Raji (cell line): ENCODE measurements at regions not wholly inside any gene's neighbourhood (a gene's known extent, or its start where the extent isn't known, plus 50 kb on each side); places are given as distances from the start of the nearest gene placed in this dataset.

ENCODE experiments used
- POLR2A ChIP-seq: IDR thresholded peaks from 2 replicates; pipeline ENCODE4 v1.6.1; 2011; ENCODE audit warnings: low read depth, low read length, control low read depth; ENCODE audit not compliant: insufficient read depth

DNA sequence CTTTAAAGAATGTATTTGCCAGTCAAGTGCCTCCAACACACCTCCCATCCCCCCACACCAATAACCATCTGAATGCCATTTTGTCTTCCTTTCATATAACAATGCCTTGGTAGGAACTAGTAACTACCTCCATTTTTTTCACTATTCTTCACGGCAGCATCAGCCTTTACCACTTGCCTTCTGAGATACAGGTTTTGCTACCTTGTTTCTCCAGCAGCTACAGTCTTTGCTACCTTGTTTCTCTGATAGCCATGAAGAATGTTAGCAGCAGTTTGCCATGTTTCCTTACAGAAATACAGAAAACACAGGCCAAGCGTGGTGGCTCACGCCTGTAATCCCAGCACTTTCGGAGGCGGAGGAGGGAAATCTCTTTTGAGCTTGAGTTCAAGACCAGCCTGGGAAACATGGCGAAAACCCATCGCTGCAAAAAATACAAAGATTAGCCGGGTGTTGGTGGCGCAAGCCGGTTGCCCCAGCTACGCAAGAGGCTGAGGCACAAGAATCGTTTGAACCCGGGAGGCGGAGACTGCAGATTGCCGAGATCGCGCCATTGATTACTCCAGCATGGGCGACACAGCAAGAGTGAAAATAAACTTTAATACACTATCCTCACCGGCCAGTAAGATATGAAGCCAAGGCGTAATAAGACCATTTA is 100.9 kb downstream of the HFE start:
- TF ChIP-seq POLR2A = no peak

DNA sequence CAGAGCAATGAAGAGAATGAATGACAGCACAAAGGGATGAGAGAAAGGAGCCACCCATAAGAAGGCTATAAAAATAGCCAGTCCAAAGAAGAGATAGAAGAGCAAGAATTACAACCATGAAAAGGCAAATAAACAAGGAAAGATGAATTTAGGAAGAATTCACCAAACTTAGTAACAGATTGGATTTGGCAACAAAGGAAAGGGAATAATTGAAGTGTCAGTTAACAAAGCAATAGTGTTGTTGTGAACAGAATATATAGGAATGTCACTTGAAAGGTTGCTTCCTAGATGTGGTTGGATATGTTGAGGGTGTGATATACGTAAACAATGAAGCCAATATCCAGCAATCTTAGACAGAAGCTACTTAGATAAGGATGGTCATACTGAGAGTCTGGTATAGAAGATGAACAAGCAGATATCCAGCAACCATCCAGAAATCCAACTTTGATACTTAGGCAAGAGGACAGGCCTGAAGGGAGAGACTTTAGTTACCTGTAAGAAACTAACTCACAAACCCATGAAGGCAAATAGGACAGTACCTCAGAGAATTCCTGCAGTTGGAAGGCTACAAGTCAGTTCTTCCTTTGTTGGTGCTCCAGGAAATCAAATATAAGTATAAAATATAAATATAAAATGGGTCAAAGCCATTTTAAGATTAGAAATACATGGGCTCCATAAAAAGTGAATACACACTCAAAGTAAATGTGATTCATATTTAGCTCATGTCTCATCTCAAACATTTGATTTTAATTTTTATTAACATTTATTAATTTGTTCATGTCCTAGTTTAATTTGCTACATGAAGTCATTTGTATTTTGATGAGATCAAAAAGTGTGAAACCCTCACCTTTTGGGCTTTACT is 106.5 kb downstream of the HFE start:
- TF ChIP-seq POLR2A = no peak

DNA sequence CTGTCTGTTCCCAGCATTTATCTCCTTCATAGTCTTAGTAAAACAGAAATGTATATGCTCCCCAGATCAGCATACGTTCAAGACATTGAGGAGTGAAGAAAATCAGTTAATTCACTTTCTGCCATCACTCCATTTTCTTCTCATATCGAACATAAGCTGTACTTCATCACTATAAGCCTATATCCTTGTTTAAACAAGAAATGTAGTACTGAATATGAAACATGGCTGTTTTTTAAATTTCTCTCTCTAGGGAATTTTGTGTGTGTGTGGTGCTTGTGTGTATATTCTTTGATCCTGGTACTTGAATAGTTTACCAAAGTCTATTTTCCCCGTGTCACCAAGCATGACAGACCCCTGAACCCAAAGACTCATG is 107.1 kb downstream of the HFE start:
- TF ChIP-seq POLR2A = no peak

DNA sequence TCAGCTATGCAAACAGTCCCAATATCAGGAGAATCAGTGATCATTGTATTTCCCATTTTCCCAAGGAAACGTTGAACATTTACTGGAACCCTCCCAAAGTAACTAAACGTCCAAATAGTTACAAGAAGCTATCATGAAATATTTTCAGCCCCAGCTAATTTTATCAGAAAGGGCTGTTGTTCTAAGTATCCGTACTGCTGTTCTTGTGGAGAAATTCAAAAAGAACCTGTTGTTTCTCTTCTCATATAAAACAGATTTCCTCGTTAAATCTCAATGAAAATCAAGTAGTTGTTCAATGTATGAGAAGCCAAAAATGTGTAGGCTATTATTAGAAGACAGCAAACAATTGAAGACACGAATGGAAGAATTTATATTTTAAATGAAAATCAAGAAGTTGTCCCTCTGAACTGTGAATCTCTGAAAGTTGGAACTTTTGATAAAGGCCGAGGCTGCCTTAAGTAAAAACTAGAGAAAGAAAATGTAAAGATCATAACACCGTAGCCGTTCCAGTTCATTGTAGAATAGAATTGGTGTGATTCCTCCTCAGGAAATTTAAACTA is 107.7 kb downstream of the HFE start:
- no peak for TF ChIP-seq POLR2A

DNA sequence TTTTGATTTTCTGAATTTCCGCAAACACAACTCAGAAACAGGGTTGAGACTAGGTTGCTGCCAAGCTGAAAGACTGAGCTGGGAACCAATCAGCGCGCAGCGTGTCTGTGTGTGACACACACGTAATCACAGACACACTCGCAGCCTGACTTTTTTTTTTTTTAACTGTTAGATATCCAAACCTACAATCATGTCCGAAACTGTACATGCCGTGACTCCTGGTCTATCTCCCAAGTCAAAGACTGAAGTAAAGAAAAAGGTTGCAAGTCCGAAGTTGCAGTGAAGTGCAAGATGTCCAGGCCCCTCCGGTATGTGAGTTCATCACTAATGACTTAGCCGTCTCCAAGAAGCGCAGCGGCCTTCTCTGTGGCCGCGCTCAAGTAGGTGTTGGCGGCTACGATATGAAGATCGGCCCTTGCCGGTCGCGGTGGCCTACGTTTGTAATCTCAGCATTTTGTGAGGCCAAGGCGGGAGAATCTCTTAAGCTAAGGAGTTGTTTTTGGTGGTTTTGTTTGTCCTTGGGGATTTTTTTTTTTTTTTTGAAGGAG is 108.2 kb downstream of the HFE start:
- TF ChIP-seq POLR2A = 0 out of 2 replicates have a peak, but pooled peaks have one; percentile 50

DNA sequence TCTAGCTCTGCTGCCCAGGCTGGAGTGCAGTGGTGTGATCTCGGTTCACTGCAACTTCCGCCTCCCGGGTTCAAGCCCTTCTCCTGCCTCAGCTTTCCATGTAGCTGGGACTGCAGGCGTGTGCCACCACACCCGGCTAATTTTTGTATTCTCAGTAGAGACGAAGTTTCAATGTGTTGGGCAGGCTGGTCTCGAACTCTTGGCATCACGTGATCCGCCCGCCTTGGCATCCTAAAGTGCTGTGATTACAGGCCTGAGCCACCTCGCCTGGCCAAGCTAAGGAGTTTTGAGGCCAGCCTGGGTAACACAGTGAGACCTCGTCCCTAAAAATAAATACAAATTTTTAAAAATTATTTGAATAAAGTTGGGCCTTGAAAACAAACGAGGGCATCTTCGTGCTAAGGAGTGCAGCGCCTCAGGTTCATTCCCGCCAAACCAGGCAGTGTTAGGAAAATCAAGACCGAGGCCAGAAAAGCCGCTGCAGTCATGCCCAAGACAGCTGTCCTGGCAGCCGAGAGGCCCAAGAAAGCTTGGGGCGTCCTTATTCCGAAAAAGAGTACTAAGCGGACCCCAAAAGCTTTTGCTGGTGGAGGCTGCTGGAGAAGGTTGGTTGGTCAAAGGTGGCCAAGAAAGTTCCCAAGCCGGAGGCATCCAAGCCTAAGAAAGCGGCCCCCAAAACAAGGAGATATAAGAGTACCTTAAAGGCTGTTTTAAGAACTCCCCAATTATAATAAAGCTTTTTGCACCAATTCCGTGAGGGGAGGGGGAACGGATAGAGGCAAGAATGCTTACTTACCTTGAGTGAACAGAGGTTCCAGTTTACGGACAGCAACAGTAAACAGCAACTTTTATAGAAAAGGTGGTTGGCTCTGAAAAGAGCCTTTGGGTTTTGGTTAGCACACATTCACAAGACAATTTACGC is 109.0 kb downstream of the HFE start:
- TF ChIP-seq POLR2A = peak; percentile 7; the same call in 1 of the 2 replicates

DNA sequence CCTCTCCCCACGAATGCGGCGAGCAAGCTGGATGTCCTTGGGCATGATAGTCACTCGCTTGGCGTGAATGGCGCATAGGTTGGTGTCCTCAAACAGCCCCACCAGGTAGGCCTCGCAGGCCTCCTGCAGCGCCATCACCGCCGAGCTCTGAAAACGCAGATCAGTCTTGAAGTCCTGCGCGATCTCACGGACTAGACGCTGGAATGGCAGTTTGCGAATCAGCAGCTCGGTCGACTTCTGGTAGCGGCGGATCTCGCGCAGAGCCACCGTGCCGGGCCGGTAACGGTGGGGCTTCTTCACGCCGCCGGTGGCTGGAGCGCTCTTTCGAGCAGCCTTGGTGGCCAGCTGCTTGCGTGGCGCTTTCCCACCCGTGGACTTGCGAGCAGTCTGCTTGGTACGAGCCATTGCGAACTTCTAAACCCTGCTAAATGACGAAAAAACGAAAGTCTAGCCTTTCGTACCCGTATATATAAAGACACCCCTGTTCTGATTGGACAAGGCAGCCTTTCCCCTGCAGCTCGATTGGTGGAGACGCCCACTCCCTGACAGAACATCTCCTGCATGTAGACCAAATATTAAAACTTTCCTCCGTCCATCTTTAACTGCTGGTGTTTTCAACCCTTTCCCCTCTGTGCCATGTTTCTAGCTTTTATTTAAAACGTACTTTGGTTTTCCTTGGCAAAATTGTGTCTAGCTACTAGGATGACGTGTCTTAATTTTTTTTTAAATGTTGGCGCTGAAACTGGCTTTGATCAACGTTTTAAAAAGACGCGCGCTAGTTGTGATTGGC is 109.8 kb downstream of the HFE start:
- TF ChIP-seq POLR2A = peak; percentile 99

DNA sequence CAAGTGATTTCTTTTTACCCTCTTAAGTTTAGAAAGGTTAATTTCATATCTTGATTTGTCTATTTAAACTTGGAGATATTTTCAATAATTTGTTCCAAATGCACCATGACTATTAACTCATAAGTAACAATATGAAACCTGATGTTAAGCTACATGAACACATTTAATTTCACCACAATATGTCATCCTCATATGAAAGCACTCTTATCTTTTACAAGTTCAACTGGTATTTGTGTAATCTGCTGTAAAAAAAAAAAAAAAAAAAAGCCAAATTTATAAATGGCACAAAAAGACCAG is 110.4 kb downstream of the HFE start:
- no peak for TF ChIP-seq POLR2A

DNA sequence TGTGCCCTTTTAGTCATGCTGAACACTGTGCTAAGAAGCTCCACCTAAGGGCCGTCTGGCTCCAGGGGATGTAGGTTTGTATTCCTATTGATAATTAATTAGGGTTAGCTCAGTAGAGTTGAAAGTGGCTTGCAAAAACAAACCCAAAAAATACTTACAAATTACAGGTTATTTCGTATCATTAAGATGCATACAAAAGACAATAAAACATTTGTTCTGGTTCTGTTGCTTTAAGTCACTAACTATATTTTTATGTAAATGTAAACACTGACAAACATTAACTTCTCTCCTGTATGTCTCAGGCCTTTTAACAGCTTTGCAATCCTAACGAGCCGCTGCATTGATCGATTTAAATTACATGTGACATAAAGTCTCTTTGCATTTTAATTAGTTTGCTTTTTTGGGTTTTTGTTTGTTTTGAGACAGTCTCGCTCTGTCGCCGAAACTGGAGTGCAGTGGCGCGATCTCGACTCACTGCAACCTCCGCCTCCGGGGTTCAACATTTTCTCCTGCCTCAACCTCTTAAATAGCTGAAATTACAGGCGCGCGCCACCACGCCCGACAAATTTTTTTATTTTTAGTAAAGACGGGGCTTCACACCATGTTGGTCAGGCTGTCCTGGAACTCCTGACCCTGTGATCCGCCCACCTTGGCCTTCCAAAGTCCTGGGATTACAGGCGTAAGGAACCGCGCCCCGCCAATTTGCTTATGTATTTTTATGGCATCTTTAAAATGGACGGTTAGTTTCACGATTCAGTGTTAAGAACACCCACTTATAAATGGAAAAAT is 110.9 kb downstream of the HFE start:
- no peak for TF ChIP-seq POLR2A

DNA sequence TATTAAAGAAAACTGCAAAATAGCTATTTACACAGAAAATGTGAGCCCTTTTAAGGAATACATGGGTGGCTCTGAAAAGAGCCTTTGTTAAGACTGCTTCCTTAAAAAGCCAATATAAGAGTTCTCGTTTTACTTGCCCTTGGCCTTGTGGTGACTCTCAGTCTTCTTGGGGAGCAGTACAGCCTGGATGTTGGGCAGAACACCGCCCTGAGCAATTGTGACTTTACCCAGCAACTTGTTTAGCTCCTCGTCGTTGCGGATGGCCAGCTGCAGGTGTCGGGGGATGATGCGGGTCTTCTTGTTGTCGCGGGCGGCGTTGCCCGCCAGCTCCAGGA is 111.5 kb downstream of the HFE start:
- TF ChIP-seq POLR2A = peak; percentile 58

DNA sequence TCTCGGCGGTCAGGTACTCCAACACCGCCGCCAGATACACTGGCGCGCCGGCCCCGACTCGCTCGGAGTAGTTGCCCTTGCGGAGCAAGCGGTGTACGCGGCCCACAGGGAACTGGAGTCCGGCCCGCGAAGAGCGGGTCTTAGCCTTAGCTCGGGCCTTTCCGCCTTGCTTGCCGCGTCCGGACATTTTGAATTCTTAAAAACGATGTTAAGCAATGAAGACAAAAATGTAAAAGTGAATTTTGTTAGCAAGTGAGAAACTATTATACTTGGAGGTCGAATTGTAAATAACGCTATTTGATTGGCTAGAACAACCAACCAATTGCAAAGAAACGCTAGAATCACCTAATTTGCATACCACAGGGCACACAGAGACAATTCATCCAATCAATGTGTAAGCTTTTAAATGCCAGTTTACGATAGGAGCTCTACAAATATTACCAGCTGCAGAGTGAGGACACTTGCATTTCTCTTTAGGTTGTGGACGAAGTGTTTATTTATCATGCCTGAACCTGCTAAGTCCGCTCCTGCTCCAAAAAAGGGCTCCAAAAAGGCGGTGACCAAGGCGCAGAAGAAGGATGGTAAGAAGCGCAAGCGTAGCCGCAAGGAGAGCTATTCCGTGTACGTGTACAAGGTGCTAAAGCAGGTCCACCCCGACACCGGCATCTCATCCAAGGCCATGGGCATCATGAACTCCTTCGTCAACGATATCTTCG is 112.0 kb downstream of the HFE start:
- peak; percentile 83 for TF ChIP-seq POLR2A

DNA sequence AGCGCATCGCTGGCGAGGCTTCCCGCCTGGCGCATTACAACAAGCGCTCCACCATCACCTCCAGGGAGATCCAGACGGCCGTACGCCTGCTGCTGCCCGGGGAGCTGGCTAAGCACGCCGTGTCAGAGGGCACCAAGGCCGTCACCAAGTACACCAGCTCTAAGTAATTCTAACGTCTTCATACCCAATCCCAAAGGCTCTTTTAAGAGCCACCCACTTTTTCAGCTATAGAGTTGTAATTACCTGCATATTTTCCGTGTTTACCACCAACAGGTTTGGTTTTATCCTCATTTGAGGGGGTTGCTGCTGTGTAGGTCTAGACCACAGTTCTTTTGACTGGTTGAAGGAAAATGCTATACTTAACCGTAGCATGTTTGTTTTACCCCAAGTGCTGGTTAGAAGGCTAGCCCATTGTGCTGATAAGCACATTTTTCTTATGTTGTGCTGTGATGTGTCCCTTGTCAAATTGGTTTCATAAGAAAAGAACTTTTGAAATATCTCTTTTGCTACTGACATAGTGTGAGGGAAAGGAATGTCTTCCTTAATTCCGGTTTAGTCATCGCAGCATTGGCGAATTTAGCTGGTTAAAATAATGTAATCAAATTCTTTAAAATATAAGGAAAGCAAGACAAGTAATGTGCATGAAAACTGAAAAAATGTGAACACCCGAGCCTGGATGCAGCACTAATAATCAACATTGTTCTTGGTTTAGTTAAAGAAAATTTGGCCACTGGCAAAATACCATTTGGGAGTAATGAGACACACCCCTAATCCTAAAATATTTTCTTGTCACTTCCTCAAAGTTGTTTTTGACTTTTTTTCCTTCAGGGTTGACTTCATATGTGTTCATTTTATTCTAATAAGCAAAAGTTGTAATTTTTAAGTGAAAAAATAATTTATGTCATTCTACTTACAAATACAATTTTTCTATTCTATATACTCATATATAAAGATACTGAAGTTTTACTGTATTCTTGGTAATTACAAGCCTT is 112.8 kb downstream of the HFE start:
- TF ChIP-seq POLR2A = peak; percentile 66
